Neural cell (in vitro differentiated cells): ENCODE measurements at regions not wholly inside any gene's neighbourhood (a gene's known extent, or its start where the extent isn't known, plus 50 kb on each side); places are given as distances from the start of the nearest gene placed in this dataset.

ENCODE experiments used
- H2AFZ ChIP-seq: fragments of 200-600, 300-800 bp; sonication (generic), shearing (Covaris generic); 2 replicates; pipeline ENCODE4 v1.6.0; 2014; ENCODE audit warnings: low read depth, mild to moderate bottlenecking, antibody characterized with exemption, low read length, moderate library complexity
- H3F3A ChIP-seq: fragments of 200-600 bp; shearing (Covaris generic); 2 replicates; pipeline ENCODE4 v1.6.1; 2016; ENCODE audit warnings: mild to moderate bottlenecking, moderate library complexity, mixed read lengths, antibody characterized with exemption, low read length; ENCODE audit not compliant: insufficient read depth, poor library complexity, severe bottlenecking
- H3K27ac ChIP-seq: fragments of 200-600, 300-800 bp; sonication (generic), shearing (Covaris generic); 2 replicates; pipeline ENCODE4 v1.5.1; 2014; ENCODE audit warnings: mild to moderate bottlenecking, low read length, moderate library complexity
- H3K27me3 ChIP-seq: fragments of 300-800, 200-600 bp; sonication (generic), shearing (Covaris generic); 2 replicates; pipeline ENCODE4 v1.6.0; 2014; ENCODE audit warnings: mild to moderate bottlenecking, low read depth, low read length, moderate library complexity; ENCODE audit not compliant: insufficient read depth
- H3K36me3 ChIP-seq: fragments of 300-800, 200-600 bp; sonication (generic), shearing (Covaris generic); 2 replicates; pipeline ENCODE4 v1.5.1; 2014; ENCODE audit warnings: mild to moderate bottlenecking, antibody characterized with exemption, low read length, moderate library complexity; ENCODE audit not compliant: insufficient read depth
- H3K4me2 ChIP-seq: fragments of 300-800, 200-600 bp; sonication (generic), shearing (Covaris generic); 2 replicates; pipeline ENCODE4 v1.6.0; 2014; ENCODE audit warnings: mild to moderate bottlenecking, low read length
- H3K4me3 ChIP-seq: fragments of 300-800, 200-600 bp; sonication (generic), shearing (Covaris generic); 2 replicates; pipeline ENCODE4 v1.5.1; 2014; ENCODE audit warnings: mild to moderate bottlenecking, low read length, moderate library complexity
- H3K79me2 ChIP-seq: fragments of 200-600 bp; shearing (Covaris generic); replicated peaks from 2 replicates; pipeline ENCODE4 v1.6.0; 2014; ENCODE audit warnings: mild to moderate bottlenecking, low read length, moderate library complexity; ENCODE audit not compliant: insufficient read depth
- H3K9ac ChIP-seq: fragments of 300-800, 200-600 bp; sonication (generic), shearing (Covaris generic); 2 replicates; pipeline ENCODE4 v1.6.1; 2016; ENCODE audit warnings: mild to moderate bottlenecking, low read length, mixed read lengths
- H3K9me2 ChIP-seq: fragments of 200-600 bp; shearing (Covaris generic); 2 replicates; pipeline ENCODE4 v1.6.1; 2016; ENCODE audit warnings: mild to moderate bottlenecking, low read length, mixed read lengths; ENCODE audit not compliant: insufficient read depth
- H3K9me3 ChIP-seq: fragments of 200-600, 300-800 bp; sonication (generic), shearing (Covaris generic); 2 replicates; pipeline ENCODE4 v1.6.1; 2016; ENCODE audit warnings: mild to moderate bottlenecking, mixed run types, low read length, moderate library complexity, mixed read lengths
- H4K20me1 ChIP-seq: fragments of 200-600 bp; shearing (Covaris generic); 2 replicates; pipeline ENCODE4 v1.6.1; 2016; ENCODE audit warnings: mild to moderate bottlenecking, mixed run types; ENCODE audit not compliant: insufficient read depth
- CTCF ChIP-seq: fragments of 450-650 bp; IDR thresholded peaks from 2 replicates; pipeline ENCODE4 v1.5.1; 2014; ENCODE audit warnings: antibody characterized with exemption, mild to moderate bottlenecking, moderate library complexity; ENCODE audit not compliant: poor library complexity, severe bottlenecking
- EP300 ChIP-seq: fragments of 450-650 bp; conservative IDR thresholded peaks from 2 replicates; pipeline ENCODE4 v1.6.1; 2014; ENCODE audit warnings: antibody characterized with exemption, mild to moderate bottlenecking, moderate library complexity; ENCODE audit not compliant: poor library complexity, severe bottlenecking
- EZH2 ChIP-seq: fragments of 200-600, 300-800 bp; shearing (Covaris generic), sonication (generic); IDR thresholded peaks from 2 replicates; pipeline ENCODE4 v1.6.1; 2014; ENCODE audit warnings: antibody characterized with exemption, low read length, borderline replicate concordance, mild to moderate bottlenecking; ENCODE audit not compliant: insufficient read depth, poor library complexity, severe bottlenecking
- MXI1 ChIP-seq: fragments of 450-650 bp; conservative IDR thresholded peaks from 2 replicates; pipeline ENCODE4 v1.6.1; 2014; ENCODE audit warnings: antibody characterized with exemption, mild to moderate bottlenecking; ENCODE audit not compliant: poor library complexity, severe bottlenecking
- POLR2AphosphoS5 ChIP-seq: IDR thresholded peaks from 2 replicates; pipeline ENCODE4 v1.6.1; 2012
- RAD21 ChIP-seq: fragments of 450-650 bp; conservative IDR thresholded peaks from 2 replicates; pipeline ENCODE4 v1.6.1; 2014; ENCODE audit warnings: antibody characterized with exemption, mild to moderate bottlenecking, moderate library complexity
- REST ChIP-seq: IDR thresholded peaks from 2 replicates; pipeline ENCODE4 v1.6.1; 2012; ENCODE audit warnings: borderline replicate concordance
- SMC3 ChIP-seq: fragments of 450-650 bp; conservative IDR thresholded peaks from 2 replicates; pipeline ENCODE4 v1.6.1; 2014; ENCODE audit warnings: antibody characterized with exemption, mild to moderate bottlenecking, moderate library complexity; ENCODE audit not compliant: poor library complexity
- TAF1 ChIP-seq: IDR thresholded peaks from 2 replicates; pipeline ENCODE4 v1.6.1; 2012; ENCODE audit warnings: low read depth

GRCh38 chr22:48443680-48444079 lies 1384.0 kb downstream of the BRD1 start:
- Histone ChIP-seq H3K9ac (no peak overlapping the region), H3K9me3 (no peaks in the 10 kb centered on the region), H3K36me3 (no peaks in the 10 kb centered on the region), H3K27me3 (no peaks in the 10 kb centered on the region), H4K20me1 (no peaks in the 10 kb centered on the region), H3K9me2 (no peaks in the 10 kb centered on the region), H3K4me2 (no peak overlapping the region), H3K79me2 (no peaks in the 10 kb centered on the region), H2AFZ (no peak overlapping the region), H3K27ac (no peak overlapping the region), H3F3A (no peaks in the 10 kb centered on the region), H3K4me3 (no peak overlapping the region)
- TF ChIP-seq MXI1 (no peak), EZH2 (no peak), CTCF (no peak), RAD21 (no peak)

GRCh38 chr22:48442663-48443062 lies 1385.0 kb downstream of the BRD1 start:
- Histone ChIP-seq H3K27me3 (no peaks in the 10 kb centered on the region), H3F3A (no peaks in the 10 kb centered on the region), H3K27ac (no peak overlapping the region), H3K36me3 (no peaks in the 10 kb centered on the region), H3K4me2 (no peak overlapping the region), H4K20me1 (no peaks in the 10 kb centered on the region), H3K9me2 (no peaks in the 10 kb centered on the region), H3K79me2 (no peaks in the 10 kb centered on the region), H3K9ac (no peak overlapping the region), H3K9me3 (no peaks in the 10 kb centered on the region), H3K4me3 (no peak overlapping the region), H2AFZ (no peak overlapping the region)
- no peak for TF ChIP-seq EZH2
- TF ChIP-seq SMC3, result no peak
- TF ChIP-seq POLR2AphosphoS5, result no peak
- no peak for TF ChIP-seq CTCF
- TF ChIP-seq REST, result no peak
- TF ChIP-seq MXI1, result no peak
- TF ChIP-seq RAD21, result no peak
- no peak for TF ChIP-seq EP300
- no peak for TF ChIP-seq TAF1
